GM21381 (cell line): ENCODE measurements at regions not wholly inside any gene's neighbourhood (a gene's known extent, or its start where the extent isn't known, plus 50 kb on each side); places are given as distances from the start of the nearest gene placed in this dataset.

Experiments
- ATAC-seq: cut with Tn5 transposase; IDR thresholded peaks from one replicate; pipeline ENCODE4 v1.9.1; 2021; ENCODE audit warnings: mild to moderate bottlenecking, moderate library complexity; ENCODE audit not compliant: unreplicated experiment

DNA sequence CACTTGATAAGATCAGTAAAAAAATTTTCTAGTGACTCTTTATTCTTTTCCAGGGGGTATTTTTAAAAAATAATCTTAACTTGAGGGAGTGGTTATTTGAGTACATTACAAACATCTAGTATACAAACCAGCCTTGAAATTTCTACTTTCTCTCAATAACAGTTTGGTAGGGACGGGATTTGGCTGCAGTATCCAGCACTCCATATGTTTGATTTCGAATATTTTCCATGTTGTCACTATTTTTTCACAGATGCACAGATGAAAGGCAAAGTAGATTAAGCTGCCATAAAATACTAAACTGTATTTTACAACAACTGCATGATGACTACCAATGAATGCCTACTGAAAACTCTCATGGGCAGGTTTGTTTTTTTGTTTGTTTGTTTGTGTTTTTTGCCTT is 225.0 kb downstream of the COX7B2 start:
- no peak for ATAC-seq

DNA sequence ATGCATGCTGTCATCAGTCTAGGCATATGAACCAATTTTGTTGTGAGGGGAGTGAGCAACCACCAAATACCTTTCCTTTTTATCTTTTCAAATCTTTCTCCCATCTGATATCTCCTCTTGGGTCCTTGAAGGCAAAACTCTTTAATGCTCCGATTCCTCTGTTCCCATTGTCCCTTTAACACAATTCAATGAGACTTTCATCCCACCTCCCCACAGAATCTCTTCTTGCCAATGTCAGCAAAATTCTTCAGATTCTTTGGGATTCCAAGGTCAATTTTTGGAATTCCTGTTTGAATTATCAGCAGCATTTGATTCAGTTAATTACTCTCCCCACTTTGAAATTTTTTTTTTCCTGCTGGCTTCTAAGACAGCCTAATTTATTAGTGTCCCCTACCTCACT is 232.7 kb downstream of the COX7B2 start:
- ATAC-seq = no peak

DNA sequence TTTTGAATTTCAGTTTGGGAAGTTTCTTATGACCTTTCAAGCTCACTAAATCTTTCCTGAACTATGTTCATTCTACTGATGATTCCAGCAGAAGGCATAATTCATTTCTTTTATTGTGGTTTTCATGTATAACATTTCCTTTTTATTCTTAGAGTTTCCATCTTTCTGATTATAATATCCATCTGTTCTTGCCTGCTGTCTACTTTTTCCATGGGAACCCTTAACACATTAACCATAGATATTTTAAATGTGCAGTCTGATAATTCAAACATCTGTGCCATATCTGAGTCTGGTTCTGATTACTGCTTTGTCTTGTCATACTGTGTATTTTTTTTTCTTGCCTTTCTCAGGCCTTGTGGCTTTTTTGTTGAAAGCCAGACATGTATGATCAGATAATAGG is 234.7 kb downstream of the COX7B2 start:
- no peak for ATAC-seq

DNA sequence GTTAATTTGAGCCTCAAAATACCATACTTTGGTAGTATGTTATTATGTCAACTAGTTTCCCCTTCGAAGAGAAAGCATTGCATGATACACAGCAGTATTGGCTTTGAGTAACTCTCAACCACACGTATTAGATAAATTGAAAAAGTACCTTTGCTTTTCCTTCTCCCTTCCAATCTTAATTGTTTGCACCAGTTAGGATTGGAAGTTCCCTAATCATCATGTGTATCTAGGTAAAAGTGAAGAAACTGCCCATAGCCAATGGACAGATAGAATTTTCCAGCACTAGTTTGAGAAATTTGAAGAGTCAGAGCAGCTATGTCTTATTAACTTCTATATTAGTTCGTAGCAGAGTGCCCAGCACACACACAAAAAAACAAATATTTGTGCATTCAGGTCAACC is 241.3 kb downstream of the COX7B2 start:
- no peak for ATAC-seq

DNA sequence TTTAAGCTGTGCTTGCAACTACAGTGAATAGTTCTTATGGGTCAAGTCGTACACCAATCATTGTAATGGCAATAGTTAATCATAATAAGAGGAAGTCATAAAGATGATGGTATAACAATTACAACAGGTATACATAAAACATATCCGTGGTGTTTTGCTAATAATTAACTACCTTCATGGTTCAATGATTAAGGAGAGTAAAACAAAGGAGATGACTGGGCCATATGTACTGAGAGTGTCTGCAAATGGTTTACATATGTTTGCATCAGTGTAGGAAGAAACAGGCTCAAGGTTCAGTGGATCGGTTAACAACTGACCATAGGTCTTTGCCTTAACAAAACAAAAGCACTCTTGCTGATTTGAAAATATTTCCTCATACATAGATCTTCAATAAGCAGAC is 253.0 kb downstream of the COX7B2 start:
- no peak for ATAC-seq

DNA sequence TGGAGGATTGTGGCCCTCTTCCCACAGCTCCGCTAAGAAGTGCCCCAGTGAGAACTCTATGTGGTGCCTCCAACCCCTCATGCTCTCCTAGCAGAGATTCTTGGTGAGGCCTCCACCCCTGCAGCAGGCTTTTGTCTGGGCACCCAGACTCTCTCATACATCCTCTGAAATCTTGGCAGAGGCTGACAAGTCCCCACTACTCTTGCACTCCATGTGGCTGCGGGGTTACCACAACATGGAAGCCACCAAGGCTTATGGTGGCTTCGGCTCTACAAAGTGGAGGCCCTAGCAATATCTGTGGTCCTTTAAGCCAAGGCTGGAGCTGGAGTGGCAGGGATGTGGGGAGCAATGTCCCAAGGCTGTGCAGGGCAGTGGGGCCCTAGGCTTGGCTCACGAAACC is 255.2 kb downstream of the COX7B2 start:
- no peak for ATAC-seq

DNA sequence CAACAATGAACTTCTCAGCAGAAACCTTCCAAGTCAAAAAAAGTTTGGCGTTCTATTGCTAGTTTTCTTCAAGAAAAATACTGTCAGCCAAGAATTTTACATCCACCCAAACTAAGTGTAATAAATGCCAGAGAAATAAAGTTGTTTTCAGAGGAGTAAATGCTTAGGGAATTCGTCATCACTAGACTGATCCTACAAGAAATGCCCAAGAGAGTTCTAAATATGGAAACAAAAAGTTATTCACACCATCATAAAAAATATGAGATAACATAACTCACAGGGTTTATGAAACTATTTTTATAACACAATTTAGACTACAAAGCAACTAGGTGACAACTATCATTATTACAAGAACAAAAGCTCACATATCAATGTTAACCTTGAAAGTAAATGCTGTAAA is 259.5 kb upstream of the GABRA2 start:
- no peak for ATAC-seq

DNA sequence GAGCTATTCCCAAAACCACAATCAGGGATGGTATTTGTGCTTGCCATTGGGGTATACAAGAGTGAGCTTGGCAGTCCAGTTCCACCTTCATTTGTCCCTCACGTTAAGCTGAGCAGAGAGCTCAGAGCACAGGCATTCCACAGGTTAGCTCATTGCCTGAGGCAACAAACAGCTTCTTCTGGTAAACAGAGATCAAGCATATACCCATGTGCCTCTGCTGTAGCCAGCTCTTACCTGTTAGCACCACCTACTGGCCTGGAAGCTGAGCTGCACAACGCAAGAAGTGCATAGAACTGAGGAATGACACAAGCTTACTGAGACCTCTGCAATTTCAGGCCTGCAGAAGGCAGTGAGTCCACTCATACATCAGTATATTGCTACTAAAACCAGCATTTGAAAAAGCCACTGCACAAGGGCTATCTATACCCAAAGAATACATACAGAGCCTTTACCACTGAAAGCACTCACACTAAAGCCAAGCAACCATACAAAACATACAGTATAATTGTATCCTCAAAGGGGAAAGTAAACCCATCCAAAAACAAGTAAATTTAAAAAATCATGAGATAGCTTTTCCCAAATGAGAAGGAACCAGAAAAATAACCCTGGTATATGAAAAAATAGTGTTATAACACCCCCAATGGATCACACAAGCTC is 258.3 kb upstream of the GABRA2 start:
- ATAC-seq = peak; percentile 89

DNA sequence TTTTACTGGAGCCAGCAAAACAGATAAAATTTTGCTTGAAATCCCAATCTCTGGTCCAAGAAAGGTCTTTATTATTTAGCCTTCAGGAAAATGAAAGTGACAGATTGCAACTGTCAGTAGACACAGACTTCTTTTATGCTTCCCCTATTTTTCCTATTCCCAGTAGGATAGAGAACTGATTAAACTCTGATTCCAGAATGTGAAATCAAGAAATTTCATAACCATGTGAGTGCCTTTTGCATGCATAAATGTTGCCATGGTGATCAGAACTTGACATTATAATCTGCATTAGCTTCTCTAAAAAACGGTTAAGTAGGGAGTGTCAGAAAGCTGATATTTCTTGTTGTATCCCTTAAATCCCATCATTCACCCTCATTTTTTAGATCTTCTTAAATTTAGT is 255.2 kb upstream of the GABRA2 start:
- no peak for ATAC-seq
